H1 (cell line): ENCODE measurements at regions not wholly inside any gene's neighbourhood (a gene's known extent, or its start where the extent isn't known, plus 50 kb on each side); places are given as distances from the start of the nearest gene placed in this dataset.

Experiments
- CHD1 ChIP-seq: IDR thresholded peaks from 2 replicates; pipeline ENCODE4 v1.6.1; 2012; ENCODE audit warnings: low read depth, low read length, improper control_type of control experiment
- EP300 ChIP-seq, 2 experiments: IDR thresholded peaks; 1 replicate in 1 of 2; 2 replicates in 1 of 2; pipeline ENCODE4 v1.6.1; 2011 to 2012; ENCODE audit warnings: low read depth in 2 of 2, low read length in 2 of 2, mild to moderate bottlenecking in 2 of 2, borderline replicate concordance in 1 of 2, inconsistent platforms in 1 of 2, moderate library complexity in 1 of 2
- HDAC6 ChIP-seq: IDR thresholded peaks from one replicate; pipeline ENCODE4 v1.7.1; 2012; ENCODE audit warnings: low read depth, mild to moderate bottlenecking, inconsistent platforms, low read length, moderate library complexity
- JUND ChIP-seq: IDR thresholded peaks from 2 replicates; pipeline ENCODE4 v1.6.1; 2011; ENCODE audit warnings: mild to moderate bottlenecking, improper control_type of control experiment, low read length
- MAFK ChIP-seq: IDR thresholded peaks from 2 replicates; pipeline ENCODE4 v1.6.1; 2012; ENCODE audit warnings: low read depth, mild to moderate bottlenecking, improper control_type of control experiment, low read length
- TAF7 ChIP-seq: optimal IDR thresholded peaks from 2 replicates; pipeline ENCODE3; 2011; ENCODE audit warnings: low read depth, mild to moderate bottlenecking, inconsistent platforms, low read length, moderate library complexity, borderline replicate concordance

DNA sequence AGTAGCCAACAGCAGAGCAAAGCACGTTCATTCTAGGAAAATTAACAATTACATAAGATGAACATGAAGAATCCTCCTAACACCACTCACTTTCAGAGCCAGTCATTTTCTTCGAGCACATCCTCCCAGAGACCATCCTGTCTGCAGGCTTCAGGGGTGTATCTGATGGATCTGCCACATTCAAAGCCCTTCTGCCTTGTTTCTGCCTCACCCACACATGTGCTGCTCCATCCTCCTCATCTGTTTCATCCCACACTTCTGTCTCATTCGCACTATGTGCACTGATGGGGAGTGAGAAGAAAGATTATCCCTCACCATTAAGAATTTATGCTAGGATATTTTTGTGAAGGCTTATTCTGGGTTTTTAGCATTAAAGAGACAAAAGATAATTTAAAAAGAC, 287.9 kb upstream of the PKDCC start (continued):
- TF ChIP-seq JUND (no peak), CHD1 (no peak), HDAC6 (no peak), TAF7 (no peak), EP300 (IDR thresholded peaks at IDR 0.05; ENCODE audit: borderline replicate concordance in 1 of 2, low read depth in 2 of 2, low read length in 2 of 2) (no peak), MAFK (no peak)
